Neuronal stem cell (in vitro differentiated cells): ENCODE measurements at regions not wholly inside any gene's neighbourhood (a gene's known extent, or its start where the extent isn't known, plus 50 kb on each side); places are given as distances from the start of the nearest gene placed in this dataset.

Experiments used
- DNase-seq: peaks from one replicate; pipeline ENCODE4 v3.0.0-alpha.2; 2013; ENCODE audit warnings: low spot score
- H2AFZ ChIP-seq: one replicate; pipeline ENCODE4 v1.6.1; 2013; ENCODE audit warnings: mild to moderate bottlenecking, low read length, inconsistent platforms
- H2AK5ac ChIP-seq: 2 replicates; pipeline ENCODE4 v1.6.1; 2013; ENCODE audit warnings: low read depth, mild to moderate bottlenecking, inconsistent platforms, low read length, moderate library complexity, mixed read lengths
- H2BK120ac ChIP-seq: 2 replicates; pipeline ENCODE4 v1.6.1; 2013; ENCODE audit warnings: low read depth, mild to moderate bottlenecking, inconsistent platforms, low read length, moderate library complexity, mixed read lengths
- H2BK12ac ChIP-seq: one replicate; pipeline ENCODE4 v1.6.1; 2013; ENCODE audit warnings: low read length, inconsistent platforms
- H2BK15ac ChIP-seq: 2 replicates; pipeline ENCODE4 v1.6.1; 2013; ENCODE audit warnings: mild to moderate bottlenecking, low read length, inconsistent platforms, mixed read lengths
- H2BK5ac ChIP-seq: one replicate; pipeline ENCODE4 v1.6.1; 2013; ENCODE audit warnings: inconsistent platforms, mild to moderate bottlenecking, low read length, moderate library complexity
- H3K14ac ChIP-seq: one replicate; pipeline ENCODE4 v1.6.1; 2013; ENCODE audit warnings: low read length, inconsistent platforms
- H3K18ac ChIP-seq: 2 replicates; pipeline ENCODE4 v1.6.1; 2013; ENCODE audit warnings: low read length, inconsistent platforms
- H3K23ac ChIP-seq: 2 replicates; pipeline ENCODE4 v1.6.1; 2013; ENCODE audit warnings: low read depth, mild to moderate bottlenecking, mixed read lengths, low read length, inconsistent platforms; ENCODE audit not compliant: poor library complexity
- H3K27ac ChIP-seq: replicated peaks from 3 replicates; pipeline ENCODE4 v1.5.1; 2013; ENCODE audit warnings: low read length, inconsistent platforms
- H3K27me3 ChIP-seq, 3 experiments: 2 replicates each; pipeline ENCODE4 v1.6.1; 2013; ENCODE audit warnings: low read length in 3 of 3, mild to moderate bottlenecking in 2 of 3, inconsistent platforms in 1 of 3, low read depth in 1 of 3, mixed read lengths in 1 of 3, moderate library complexity in 1 of 3; ENCODE audit not compliant: control insufficient read depth in 3 of 3, insufficient read depth in 3 of 3
- H3K36me3 ChIP-seq, 2 donors: replicated peaks in 1 of 2; 2 replicates each; pipeline ENCODE4 v1.6.1; 2013; ENCODE audit warnings: low read length in 2 of 2; ENCODE audit not compliant: control insufficient read depth in 2 of 2, insufficient read depth in 2 of 2
- H3K4ac ChIP-seq: 2 replicates; pipeline ENCODE4 v1.6.1; 2013; ENCODE audit warnings: inconsistent platforms, mild to moderate bottlenecking, low read length, moderate library complexity
- H3K4me1 ChIP-seq, 2 donors: 1 replicate in 1 of 2; 2 replicates in 1 of 2; pipeline ENCODE4 v1.6.1; 2013; ENCODE audit warnings: low read length in 2 of 2, low read depth in 1 of 2; ENCODE audit not compliant: control insufficient read depth in 2 of 2, insufficient read depth in 1 of 2
- H3K4me2 ChIP-seq: one replicate; pipeline ENCODE4 v1.6.1; 2013; ENCODE audit warnings: mild to moderate bottlenecking, low read length, inconsistent platforms; ENCODE audit not compliant: insufficient read depth, poor library complexity, severe bottlenecking
- H3K4me3 ChIP-seq, 2 donors: 2 replicates each; pipeline ENCODE4 v1.5.1; 2013; ENCODE audit warnings: low read length in 2 of 2, mild to moderate bottlenecking in 2 of 2, inconsistent platforms in 1 of 2, moderate library complexity in 1 of 2
- H3K79me1 ChIP-seq: one replicate; pipeline ENCODE4 v1.6.1; 2013; ENCODE audit warnings: low read depth, mild to moderate bottlenecking, inconsistent platforms, low read length, moderate library complexity
- H3K9ac ChIP-seq: one replicate; pipeline ENCODE4 v1.6.1; 2013; ENCODE audit warnings: mild to moderate bottlenecking, low read depth, low read length, inconsistent platforms; ENCODE audit not compliant: poor library complexity
- H3K9me3 ChIP-seq, 2 donors: replicated peaks in 1 of 2; 2 replicates each; pipeline versions ENCODE3 to v1.6.1; 2013; ENCODE audit warnings: low read length in 2 of 2, mild to moderate bottlenecking in 2 of 2, inconsistent platforms in 1 of 2, low read depth in 1 of 2, mixed read lengths in 1 of 2, moderate library complexity in 1 of 2; ENCODE audit not compliant: control insufficient read depth in 2 of 2, insufficient read depth in 1 of 2
- H4K8ac ChIP-seq: one replicate; pipeline ENCODE4 v1.6.1; 2013; ENCODE audit warnings: low read depth, mild to moderate bottlenecking, inconsistent platforms, low read length, moderate library complexity
- H4K91ac ChIP-seq: one replicate; pipeline ENCODE4 v1.6.1; 2013; ENCODE audit warnings: low read length, low read depth, mild to moderate bottlenecking, inconsistent platforms; ENCODE audit not compliant: poor library complexity
- WGBS, 2 donors: extraction: QIAGEN DNeasy Blood & Tissue Kit; methylation state at CpG; one replicate each; pipeline ENCODE4 v1.1.7; 2013; ENCODE audit warnings: missing lambda C conversion rate in 2 of 2, mixed read lengths in 1 of 2; ENCODE audit not compliant: insufficient read length in 2 of 2, insufficient replicate concordance in 1 of 2; ENCODE audit errors: extremely low coverage in 2 of 2; 5-methylcytosine and 5-hydroxymethylcytosine counted together

- Histone ChIP-seq H2BK15ac (no peak overlapping the region), H3K4me3 (no peak overlapping the region), H3K79me1 (no peaks in the 10 kb centered on the region), H3K4ac (no peak overlapping the region), H3K4me2 (no peak overlapping the region), H3K27ac (no peak overlapping the region), H3K23ac (no peak overlapping the region), H2BK5ac (no peak overlapping the region), H4K8ac (no peak overlapping the region), H4K91ac (no peak overlapping the region), H3K27me3 (no peaks in the 10 kb centered on the region), H2AK5ac (no peak overlapping the region), H3K18ac (no peak overlapping the region), H2AFZ (no peak overlapping the region), H3K9ac (no peak overlapping the region), H3K14ac (no peak overlapping the region), H3K9me3 (no peaks in the 10 kb centered on the region), H2BK120ac (no peak overlapping the region), H2BK12ac (no peak overlapping the region), H3K36me3 (no peaks in the 10 kb centered on the region), H3K4me1 (peaks cover 2 to 3% of the 10 kb centered on the region in 2 donors)
- no CpG with 5 or more reads among the region's 3 CpGs for WGBS, 2 donors
- DNase-seq, result no peak
Measured at GRCh38 chr4:31088600-31089230, 368.5 kb downstream of the PCDH7 start.

GRCh38 chr4:31089815-31090214 is 369.6 kb downstream of the PCDH7 start:
- H3K4ac ChIP-seq, result no peak overlapping the region
- no peak overlapping the region for H2AK5ac ChIP-seq
- H2BK120ac ChIP-seq, result no peak overlapping the region
- no peak overlapping the region for H3K14ac ChIP-seq
- H3K9ac ChIP-seq, result no peak overlapping the region
- H3K27me3 ChIP-seq, result no peaks in the 10 kb centered on the region
- no peak overlapping the region for H2AFZ ChIP-seq
- no peak overlapping the region for H4K91ac ChIP-seq
- no peak overlapping the region for H2BK5ac ChIP-seq
- H3K4me1 ChIP-seq, result peaks cover 2 to 3% of the 10 kb centered on the region in 2 donors
- H3K27ac ChIP-seq, result no peak overlapping the region
- no peak overlapping the region for H3K4me2 ChIP-seq
- no peaks in the 10 kb centered on the region for H3K36me3 ChIP-seq
- DNase-seq, result no peak
- no peak overlapping the region for H4K8ac ChIP-seq
- H2BK15ac ChIP-seq, result no peak overlapping the region
- no peak overlapping the region for H2BK12ac ChIP-seq
- no CpG with 5 or more reads among the region's 6 CpGs for WGBS, 2 donors
- H3K18ac ChIP-seq, result no peak overlapping the region
- no peaks in the 10 kb centered on the region for H3K9me3 ChIP-seq
- H3K23ac ChIP-seq, result no peak overlapping the region
- no peaks in the 10 kb centered on the region for H3K79me1 ChIP-seq
- no peak overlapping the region for H3K4me3 ChIP-seq

GRCh38 chr4:31094474-31094873 is 374.3 kb downstream of the PCDH7 start:
- Histone ChIP-seq H3K27me3 (no peaks in the 10 kb centered on the region), H2BK15ac (no peak overlapping the region), H3K23ac (no peak overlapping the region), H2AFZ (no peak overlapping the region), H4K91ac (no peak overlapping the region), H3K4ac (no peak overlapping the region), H2BK12ac (no peak overlapping the region), H4K8ac (no peak overlapping the region), H3K18ac (no peak overlapping the region), H3K9ac (no peak overlapping the region), H3K79me1 (no peaks in the 10 kb centered on the region), H3K4me3 (no peak overlapping the region), H3K4me2 (no peak overlapping the region), H3K36me3 (no peaks in the 10 kb centered on the region), H3K27ac (no peak overlapping the region), H2AK5ac (no peak overlapping the region), H3K14ac (no peak overlapping the region), H2BK120ac (no peak overlapping the region), H3K9me3 (no peaks in the 10 kb centered on the region), H2BK5ac (no peak overlapping the region), H3K4me1 (no peaks in the 10 kb centered on the region)
- no CpG with 5 or more reads among the region's 2 CpGs for WGBS, 2 donors
- no peak for DNase-seq

GRCh38 chr4:31097999-31098398 is 377.8 kb downstream of the PCDH7 start:
- Histone ChIP-seq H3K4me1 (no peaks in the 10 kb centered on the region), H2AK5ac (no peak overlapping the region), H3K23ac (no peak overlapping the region), H3K9me3 (no peaks in the 10 kb centered on the region), H3K4me3 (no peak overlapping the region), H3K79me1 (no peaks in the 10 kb centered on the region), H3K9ac (no peak overlapping the region), H3K27me3 (no peaks in the 10 kb centered on the region), H3K4ac (no peak overlapping the region), H3K14ac (no peak overlapping the region), H2BK12ac (no peak overlapping the region), H3K18ac (no peak overlapping the region), H4K91ac (no peak overlapping the region), H3K27ac (no peak overlapping the region), H2BK15ac (no peak overlapping the region), H3K4me2 (no peak overlapping the region), H2BK5ac (no peak overlapping the region), H3K36me3 (no peaks in the 10 kb centered on the region), H2AFZ (no peak overlapping the region), H2BK120ac (no peak overlapping the region), H4K8ac (no peak overlapping the region)
- no peak for DNase-seq
- no CpG with 5 or more reads among the region's 6 CpGs for WGBS, 2 donors
